ENCODE measurements at regions not wholly inside any gene's neighbourhood (a gene's known extent, or its start where the extent isn't known, plus 50 kb on each side); places are given as distances from the start of the nearest gene placed in this dataset.

DNA sequence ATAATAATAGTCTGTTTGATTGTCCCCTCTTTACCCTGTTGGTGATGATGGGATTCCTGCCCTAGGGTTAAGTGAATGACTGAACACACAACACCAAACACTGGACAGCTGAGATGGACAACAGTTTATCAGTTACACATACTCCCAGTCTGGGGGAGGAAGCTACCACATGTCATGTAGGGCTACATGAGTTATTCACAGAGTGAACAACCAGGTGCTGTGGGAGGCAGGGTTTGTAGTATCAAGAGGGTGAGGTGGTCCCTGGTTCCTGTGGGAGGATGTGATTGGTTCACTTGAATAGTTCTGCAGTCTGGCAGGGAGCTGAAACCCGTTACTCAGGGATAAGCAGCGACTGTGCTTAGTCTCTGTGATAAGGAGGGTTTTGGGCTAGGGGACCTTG lies 88.8 kb upstream of the AP1S2 start:
- TF ChIP-seq, protein P1, sequence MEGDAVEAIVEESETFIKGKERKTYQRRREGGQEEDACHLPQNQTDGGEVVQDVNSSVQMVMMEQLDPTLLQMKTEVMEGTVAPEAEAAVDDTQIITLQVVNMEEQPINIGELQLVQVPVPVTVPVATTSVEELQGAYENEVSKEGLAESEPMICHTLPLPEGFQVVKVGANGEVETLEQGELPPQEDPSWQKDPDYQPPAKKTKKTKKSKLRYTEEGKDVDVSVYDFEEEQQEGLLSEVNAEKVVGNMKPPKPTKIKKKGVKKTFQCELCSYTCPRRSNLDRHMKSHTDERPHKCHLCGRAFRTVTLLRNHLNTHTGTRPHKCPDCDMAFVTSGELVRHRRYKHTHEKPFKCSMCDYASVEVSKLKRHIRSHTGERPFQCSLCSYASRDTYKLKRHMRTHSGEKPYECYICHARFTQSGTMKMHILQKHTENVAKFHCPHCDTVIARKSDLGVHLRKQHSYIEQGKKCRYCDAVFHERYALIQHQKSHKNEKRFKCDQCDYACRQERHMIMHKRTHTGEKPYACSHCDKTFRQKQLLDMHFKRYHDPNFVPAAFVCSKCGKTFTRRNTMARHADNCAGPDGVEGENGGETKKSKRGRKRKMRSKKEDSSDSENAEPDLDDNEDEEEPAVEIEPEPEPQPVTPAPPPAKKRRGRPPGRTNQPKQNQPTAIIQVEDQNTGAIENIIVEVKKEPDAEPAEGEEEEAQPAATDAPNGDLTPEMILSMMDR (IDR thresholded peaks at IDR 0.05) = no peak
- TF ChIP-seq POLR2A (IDR thresholded peaks at IDR 0.05) = no peak
